HCT116 (cell line): ENCODE measurements at regions not wholly inside any gene's neighbourhood (a gene's known extent, or its start where the extent isn't known, plus 50 kb on each side); places are given as distances from the start of the nearest gene placed in this dataset.

Source experiments
- CEBPB ChIP-seq: IDR thresholded peaks from 2 replicates; pipeline ENCODE4 v1.6.1; 2012; ENCODE audit warnings: low read depth
- CTCF ChIP-seq, 3 experiments: fragments of 200-600 bp in 1 of 3; sonication (generic) in 1 of 3; IDR thresholded peaks in 2 of 3; conservative IDR thresholded peaks in 1 of 3; 2 replicates each; pipeline ENCODE4 v1.5.1; 2012 to 2017; ENCODE audit warnings: low read depth in 2 of 3, low read length in 2 of 3, antibody characterized with exemption in 1 of 3, borderline replicate concordance in 1 of 3, control low read depth in 1 of 3, mild to moderate bottlenecking in 1 of 3, mixed read lengths in 1 of 3, mixed run types in 1 of 3, moderate library complexity in 1 of 3; ENCODE audit not compliant: insufficient read depth in 1 of 3
- EZH2 ChIP-seq: fragments of 200-600 bp; sonication (generic); IDR thresholded peaks from 2 replicates; pipeline ENCODE4 v1.6.1; 2017; ENCODE audit warnings: antibody characterized with exemption, mixed run types
- MAX ChIP-seq: IDR thresholded peaks from 2 replicates; pipeline ENCODE4 v1.6.1; 2012
- POLR2AphosphoS5 ChIP-seq: IDR thresholded peaks from 2 replicates; pipeline ENCODE4 v1.6.1; 2011; ENCODE audit warnings: mild to moderate bottlenecking, low read depth, low read length, moderate library complexity
- REST ChIP-seq: IDR thresholded peaks from 2 replicates; pipeline ENCODE4 v1.6.1; 2012; ENCODE audit warnings: low read depth
- SIN3A ChIP-seq: IDR thresholded peaks from 2 replicates; pipeline ENCODE4 v1.6.1; 2012; ENCODE audit warnings: low read depth
- SP1 ChIP-seq: IDR thresholded peaks from 2 replicates; pipeline ENCODE4 v1.6.1; 2012; ENCODE audit warnings: low read depth
- ZNF274 ChIP-seq: fragments of 200-500 bp; sonication (Bioruptor generic); IDR thresholded peaks from 2 replicates; pipeline ENCODE4 v1.6.1; 2014; ENCODE audit warnings: mild to moderate bottlenecking, low read depth, low read length, inconsistent platforms

- TF ChIP-seq MAX (no peak), CTCF (IDR thresholded peaks at IDR 0.05 in 2 of 3, conservative IDR thresholded peaks at IDR 0.05 in 1 of 3; ENCODE audit: borderline replicate concordance in 1 of 3, insufficient read depth in 1 of 3, low read depth in 2 of 3, low read length in 2 of 3) (no peak), ZNF274 (no peak), REST (no peak), SIN3A (no peak), SP1 (no peak), POLR2AphosphoS5 (no peak), CEBPB (no peak), EZH2 (no peak)
These were observed 339.1 kb downstream of the DCHS2 start for GRCh38 chr4:154152546-154152945.
